ENCODE measurements at regions not wholly inside any gene's neighbourhood (a gene's known extent, or its start where the extent isn't known, plus 50 kb on each side); places are given as distances from the start of the nearest gene placed in this dataset.
A peak's percentile ranks its signal among the peaks of the same experiment; 100 is the strongest.
"Not testable (repeated sequence)": the region's sequence is repeated elsewhere in the genome, so short reads cannot be mapped to it uniquely, and the experiment has no call there.

- DNase-seq: peak; percentile 54
Observed at GRCh38 chr17:6893382-6894205, 62.1 kb upstream of the TEKT1 start.

GRCh38 chr17:6894206-6894528 lies 62.6 kb upstream of the TEKT1 start:
- DNase-seq: peak; percentile 30

GRCh38 chr17:6901086-6901485 lies 69.6 kb upstream of the TEKT1 start:
- DNase-seq: no peak

- DNase-seq: no peak
Observed at GRCh38 chr17:6903326-6903900, 71.9 kb upstream of the TEKT1 start.

GRCh38 chr17:6908807-6909206 lies 77.3 kb upstream of the TEKT1 start:
- no peak for DNase-seq

- peak; percentile 63 for DNase-seq
Observed at GRCh38 chr17:6910987-6911603, 79.6 kb upstream of the TEKT1 start.

GRCh38 chr17:6912110-6913051 lies 80.9 kb upstream of the TEKT1 start:
- no peak for DNase-seq

GRCh38 chr17:6913608-6914443 lies 82.0 kb upstream of the ALOX12 start:
- DNase-seq: peak; percentile 71

- peak; percentile 50 for DNase-seq
Observed at GRCh38 chr17:6914711-6915110, 81.1 kb upstream of the ALOX12 start.

GRCh38 chr17:6915620-6916019 lies 80.2 kb upstream of the ALOX12 start:
- DNase-seq: no peak

- no peak for DNase-seq
Observed at GRCh38 chr17:6919158-6919557, 76.7 kb upstream of the ALOX12 start.

- no peak for DNase-seq
Observed at GRCh38 chr17:6923385-6923784, 72.5 kb upstream of the ALOX12 start.

GRCh38 chr17:6924208-6924607 lies 71.6 kb upstream of the ALOX12 start:
- DNase-seq: no peak

- no peak for DNase-seq
Observed at GRCh38 chr17:6926667-6927066, 69.2 kb upstream of the ALOX12 start.

- no peak for DNase-seq
Observed at GRCh38 chr17:6927290-6928126, 68.3 kb upstream of the ALOX12 start.

GRCh38 chr17:6928193-6928592 lies 67.7 kb upstream of the ALOX12 start:
- no peak for DNase-seq

- no peak for DNase-seq
Observed at GRCh38 chr17:6930749-6931148, 65.1 kb upstream of the ALOX12 start.

GRCh38 chr17:6934544-6934943 lies 61.3 kb upstream of the ALOX12 start:
- DNase-seq: not testable (repeated sequence)

GRCh38 chr17:6936370-6937028 lies 59.4 kb upstream of the ALOX12 start:
- no peak for DNase-seq

- DNase-seq: no peak
Observed at GRCh38 chr17:6938637-6939036, 57.2 kb upstream of the ALOX12 start.

GRCh38 chr17:6940186-6940649 lies 55.6 kb upstream of the ALOX12 start:
- DNase-seq: no peak

Measured in NCI-H1105 treated with DMSO at 0.1 percent for 48 hours (cell line).